NCI-H345 treated with DMSO at 0.1 percent for 48 hours (cell line): ENCODE measurements at regions not wholly inside any gene's neighbourhood (a gene's known extent, or its start where the extent isn't known, plus 50 kb on each side); places are given as distances from the start of the nearest gene placed in this dataset.
"Not testable (repeated sequence)": the region's sequence is repeated elsewhere in the genome, so short reads cannot be mapped to it uniquely, and the experiment has no call there.

Experiments
- DNase-seq: peaks from one replicate; lab custom pipeline; 2025; ENCODE audit not compliant: unreplicated experiment; lab: John Stamatoyannopoulos, UW

GRCh38 chr4:130044788-130045531 lies 949.0 kb downstream of the C4orf33 start:
- DNase-seq: no peak

- no peak for DNase-seq
Measured at GRCh38 chr4:130053723-130054122, 957.8 kb downstream of the C4orf33 start.

GRCh38 chr4:130054908-130055307 lies 959.0 kb downstream of the C4orf33 start:
- DNase-seq: no peak

GRCh38 chr4:130056286-130056685 lies 960.3 kb downstream of the C4orf33 start:
- no peak for DNase-seq

GRCh38 chr4:130064471-130064870 lies 968.5 kb downstream of the C4orf33 start:
- DNase-seq: no peak

- no peak for DNase-seq
Measured at GRCh38 chr4:130067419-130067818, 971.5 kb downstream of the C4orf33 start.

GRCh38 chr4:130068072-130068471 lies 972.1 kb downstream of the C4orf33 start:
- DNase-seq: no peak

GRCh38 chr4:130071746-130072145 lies 975.8 kb downstream of the C4orf33 start:
- no peak for DNase-seq

GRCh38 chr4:130073145-130073790 lies 977.3 kb downstream of the C4orf33 start:
- no peak for DNase-seq

GRCh38 chr4:130074096-130074495 lies 978.1 kb downstream of the C4orf33 start:
- DNase-seq: no peak

- no peak for DNase-seq
Measured at GRCh38 chr4:130077275-130077674, 981.3 kb downstream of the C4orf33 start.

- not testable (repeated sequence) for DNase-seq
Measured at GRCh38 chr4:130079027-130079426, 983.1 kb downstream of the C4orf33 start.

- no peak for DNase-seq
Measured at GRCh38 chr4:130080872-130081451, 985.0 kb downstream of the C4orf33 start.

GRCh38 chr4:130090427-130090826 lies 994.5 kb downstream of the C4orf33 start:
- no peak for DNase-seq

GRCh38 chr4:130092187-130093015 lies 996.4 kb downstream of the C4orf33 start:
- DNase-seq: no peak

- no peak for DNase-seq
Measured at GRCh38 chr4:130099105-130099504, 1003.2 kb downstream of the C4orf33 start.

GRCh38 chr4:130110189-130110588 lies 1014.2 kb downstream of the C4orf33 start:
- DNase-seq: no peak

GRCh38 chr4:130110770-130111169 lies 1014.8 kb downstream of the C4orf33 start:
- DNase-seq: no peak

- no peak for DNase-seq
Measured at GRCh38 chr4:130124066-130124465, 1028.1 kb downstream of the C4orf33 start.

- no peak for DNase-seq
Measured at GRCh38 chr4:130125467-130125866, 1029.5 kb downstream of the C4orf33 start.

GRCh38 chr4:130127297-130127696 lies 1031.3 kb downstream of the C4orf33 start:
- no peak for DNase-seq
